Neural progenitor cell (in vitro differentiated cells): ENCODE measurements at regions not wholly inside any gene's neighbourhood (a gene's known extent, or its start where the extent isn't known, plus 50 kb on each side); places are given as distances from the start of the nearest gene placed in this dataset.

ENCODE experiments used
- DNase-seq: peaks from one replicate; pipeline ENCODE4 v3.0.0-alpha.2; 2016; ENCODE audit warnings: low spot score
- H2AFZ ChIP-seq: fragments of 200-600 bp; sonication (generic); replicated peaks from 2 replicates; pipeline ENCODE4 v1.6.1; 2016; ENCODE audit warnings: antibody characterized with exemption
- H3F3A ChIP-seq: fragments of 200-600 bp; sonication (generic); 2 replicates; pipeline ENCODE4 v1.6.1; 2016; ENCODE audit warnings: antibody characterized with exemption, low read depth
- H3K27ac ChIP-seq: fragments of 200-600 bp; sonication (generic); 2 replicates; pipeline ENCODE4 v1.5.1; 2016; ENCODE audit warnings: mild to moderate bottlenecking
- H3K27me3 ChIP-seq: fragments of 200-600 bp; sonication (generic); 2 replicates; pipeline ENCODE4 v1.6.1; 2016; ENCODE audit warnings: mild to moderate bottlenecking, moderate library complexity
- H3K36me3 ChIP-seq: fragments of 200-600 bp; sonication (generic); 2 replicates; pipeline ENCODE4 v1.5.1; 2016
- H3K4me1 ChIP-seq: fragments of 200-600 bp; sonication (generic); 2 replicates; pipeline ENCODE4 v1.6.1; 2016; ENCODE audit warnings: mixed run types
- H3K4me2 ChIP-seq: fragments of 200-600 bp; sonication (generic); 2 replicates; pipeline ENCODE4 v1.6.1; 2016
- H3K4me3 ChIP-seq: fragments of 200-600 bp; sonication (generic); 2 replicates; pipeline ENCODE4 v1.5.1; 2016
- H3K79me2 ChIP-seq: fragments of 200-600 bp; sonication (generic); 2 replicates; pipeline ENCODE4 v1.6.1; 2016; ENCODE audit warnings: low read depth
- H3K9ac ChIP-seq: fragments of 200-600 bp; sonication (generic); 2 replicates; pipeline ENCODE4 v1.6.1; 2016
- H3K9me3 ChIP-seq: fragments of 200-600 bp; sonication (generic); 2 replicates; pipeline ENCODE4 v1.5.1; 2016; ENCODE audit warnings: low read depth
- H4K20me1 ChIP-seq: fragments of 200-600 bp; sonication (generic); 2 replicates; pipeline ENCODE4 v1.6.1; 2016; ENCODE audit warnings: low read depth
- H3K27ac Mint-ChIP-seq: 3 replicates; pipeline ENCODE4 v1.8.0; 2021; ENCODE audit warnings: mixed read lengths
- H3K27me3 Mint-ChIP-seq: 2 replicates; pipeline ENCODE4 v1.8.0; 2022; ENCODE audit warnings: low read depth, mild to moderate bottlenecking, inconsistent platforms, moderate library complexity, mixed read lengths; ENCODE audit not compliant: insufficient read depth
- H3K36me3 Mint-ChIP-seq: 3 replicates; pipeline ENCODE4 v1.8.0; 2021; ENCODE audit warnings: mixed read lengths
- H3K4me1 Mint-ChIP-seq: 3 replicates; pipeline ENCODE4 v1.8.0; 2021; ENCODE audit warnings: mixed read lengths
- H3K4me3 Mint-ChIP-seq: 3 replicates; pipeline ENCODE4 v1.8.0; 2021; ENCODE audit warnings: mild to moderate bottlenecking, moderate library complexity, mixed read lengths
- H3K9me3 Mint-ChIP-seq: 3 replicates; pipeline ENCODE4 v1.8.0; 2020; ENCODE audit warnings: mixed read lengths
- EZH2 ChIP-seq: fragments of 200-600 bp; sonication (generic); IDR thresholded peaks from 2 replicates; pipeline ENCODE4 v1.6.1; 2017; ENCODE audit warnings: antibody characterized with exemption, mild to moderate bottlenecking, moderate library complexity
- EZH2phosphoT487 ChIP-seq: fragments of 200-600 bp; sonication (generic); IDR thresholded peaks from 2 replicates; pipeline ENCODE4 v1.6.1; 2017; ENCODE audit warnings: antibody characterized with exemption
- TF ChIP-seq, protein P1 (sequence below): fragments of 200-600 bp; sonication (generic); IDR thresholded peaks from 2 replicates; pipeline ENCODE4 v1.5.1; 2017; ENCODE audit warnings: antibody characterized with exemption, mild to moderate bottlenecking

DNA sequence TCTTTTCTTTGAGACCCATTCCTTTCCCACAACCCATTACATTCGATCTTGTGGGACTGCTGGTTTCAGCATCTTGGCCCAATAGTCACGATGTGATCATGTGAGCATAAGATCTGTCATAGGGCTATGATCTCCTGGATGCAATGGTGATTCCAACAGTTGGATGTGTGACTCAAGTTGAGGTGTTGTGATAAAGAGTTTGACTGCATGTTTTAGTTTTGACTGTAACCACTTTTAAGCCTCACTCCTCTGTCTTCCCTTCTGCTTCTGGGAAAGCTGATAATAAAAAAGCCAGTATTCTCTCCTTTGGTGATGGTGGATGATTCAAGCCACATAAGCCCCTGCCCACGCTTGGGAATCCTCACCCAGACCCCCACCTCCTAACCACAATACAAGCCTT, 117.0 kb upstream of the ASCC3 start:
- Mint-ChIP-seq H3K27me3 (no peaks in the 10 kb centered on the region), H3K4me1 (no peaks in the 10 kb centered on the region), H3K36me3 (no peaks in the 10 kb centered on the region), H3K9me3 (peaks cover 6% of the 10 kb centered on the region), H3K4me3 (no peak overlapping the region), H3K27ac (no peak overlapping the region)
- Histone ChIP-seq H3K9ac (no peak overlapping the region), H3K79me2 (no peaks in the 10 kb centered on the region), H3K27me3 (no peaks in the 10 kb centered on the region), H3K4me3 (no peak overlapping the region), H3K27ac (no peak overlapping the region), H3K36me3 (no peaks in the 10 kb centered on the region), H3F3A (no peaks in the 10 kb centered on the region), H3K9me3 (no peaks in the 10 kb centered on the region), H3K4me1 (no peaks in the 10 kb centered on the region), H2AFZ (no peak overlapping the region), H4K20me1 (no peaks in the 10 kb centered on the region), H3K4me2 (no peak overlapping the region)
- no peak for DNase-seq
- TF ChIP-seq EZH2: no peak
- TF ChIP-seq, protein P1, sequence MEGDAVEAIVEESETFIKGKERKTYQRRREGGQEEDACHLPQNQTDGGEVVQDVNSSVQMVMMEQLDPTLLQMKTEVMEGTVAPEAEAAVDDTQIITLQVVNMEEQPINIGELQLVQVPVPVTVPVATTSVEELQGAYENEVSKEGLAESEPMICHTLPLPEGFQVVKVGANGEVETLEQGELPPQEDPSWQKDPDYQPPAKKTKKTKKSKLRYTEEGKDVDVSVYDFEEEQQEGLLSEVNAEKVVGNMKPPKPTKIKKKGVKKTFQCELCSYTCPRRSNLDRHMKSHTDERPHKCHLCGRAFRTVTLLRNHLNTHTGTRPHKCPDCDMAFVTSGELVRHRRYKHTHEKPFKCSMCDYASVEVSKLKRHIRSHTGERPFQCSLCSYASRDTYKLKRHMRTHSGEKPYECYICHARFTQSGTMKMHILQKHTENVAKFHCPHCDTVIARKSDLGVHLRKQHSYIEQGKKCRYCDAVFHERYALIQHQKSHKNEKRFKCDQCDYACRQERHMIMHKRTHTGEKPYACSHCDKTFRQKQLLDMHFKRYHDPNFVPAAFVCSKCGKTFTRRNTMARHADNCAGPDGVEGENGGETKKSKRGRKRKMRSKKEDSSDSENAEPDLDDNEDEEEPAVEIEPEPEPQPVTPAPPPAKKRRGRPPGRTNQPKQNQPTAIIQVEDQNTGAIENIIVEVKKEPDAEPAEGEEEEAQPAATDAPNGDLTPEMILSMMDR: no peak
- TF ChIP-seq EZH2phosphoT487: no peak

DNA sequence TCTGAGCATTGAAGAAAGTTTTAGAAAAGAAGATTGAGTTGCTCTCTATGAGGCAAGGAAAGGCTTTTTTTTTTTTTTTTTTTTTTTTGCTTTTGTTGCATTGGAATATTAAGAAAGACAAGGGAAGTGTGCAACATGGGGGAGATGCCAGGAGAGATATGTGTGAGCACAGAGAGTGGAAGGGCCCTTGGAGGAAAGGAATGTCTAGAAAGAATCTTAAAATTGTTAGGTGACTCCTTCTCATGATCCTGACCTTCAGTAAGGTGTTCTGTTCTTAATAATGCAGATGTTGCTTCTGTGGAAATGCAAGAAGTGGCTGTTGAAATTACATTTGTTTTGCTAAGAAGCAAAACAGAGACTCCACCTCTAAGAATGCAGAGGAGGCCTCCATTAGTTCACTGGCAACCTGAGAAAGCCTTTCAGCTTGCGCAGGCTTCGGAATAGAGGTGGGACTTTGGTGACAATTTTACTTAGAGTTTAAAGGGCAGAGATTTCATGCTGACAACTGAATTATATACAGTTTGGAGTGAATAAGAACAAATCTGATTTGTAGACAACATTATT, 118.0 kb upstream of the ASCC3 start:
- H4K20me1 ChIP-seq: no peaks in the 10 kb centered on the region
- no peaks in the 10 kb centered on the region for H3K36me3 Mint-ChIP-seq
- H3K4me3 Mint-ChIP-seq: no peak overlapping the region
- H3K79me2 ChIP-seq: no peaks in the 10 kb centered on the region
- no peak overlapping the region for H3K4me2 ChIP-seq
- no peak overlapping the region for H3K27ac Mint-ChIP-seq
- no peak overlapping the region for H3K4me3 ChIP-seq
- H3K36me3 ChIP-seq: no peaks in the 10 kb centered on the region
- DNase-seq: no peak
- H2AFZ ChIP-seq: peak overlapping the region; percentile 57
- no peaks in the 10 kb centered on the region for H3K4me1 ChIP-seq
- no peaks in the 10 kb centered on the region for H3K27me3 ChIP-seq
- H3K9ac ChIP-seq: no peak overlapping the region
- no peaks in the 10 kb centered on the region for H3K4me1 Mint-ChIP-seq
- H3K9me3 Mint-ChIP-seq: peaks cover 13% of the 10 kb centered on the region
- H3K9me3 ChIP-seq: no peaks in the 10 kb centered on the region
- H3F3A ChIP-seq: no peaks in the 10 kb centered on the region
- H3K27me3 Mint-ChIP-seq: no peaks in the 10 kb centered on the region
- H3K27ac ChIP-seq: no peak overlapping the region
- TF ChIP-seq EZH2 (no peak), EZH2phosphoT487 (no peak)
- TF ChIP-seq, protein P1: no peak

DNA sequence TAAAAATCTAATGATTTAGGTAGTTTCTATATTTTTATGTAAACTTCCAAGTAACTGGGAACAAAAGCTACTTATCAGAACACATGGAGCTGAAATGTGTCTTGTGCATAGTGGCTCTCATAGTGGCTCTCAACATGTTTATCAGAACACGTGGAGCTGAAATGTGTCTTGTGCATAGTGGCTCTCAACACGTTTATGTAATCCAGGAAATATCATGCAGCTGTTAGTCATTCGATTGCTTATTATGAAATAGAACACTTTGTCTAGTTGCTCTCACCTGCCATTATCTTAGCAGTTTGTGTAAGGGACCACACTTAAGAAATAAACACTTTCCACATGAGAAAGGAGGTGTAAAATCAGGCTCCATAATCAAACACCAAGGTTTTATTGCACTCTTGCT, 119.2 kb upstream of the ASCC3 start:
- no peaks in the 10 kb centered on the region for H3K36me3 Mint-ChIP-seq
- H3K4me3 Mint-ChIP-seq: no peak overlapping the region
- TF ChIP-seq EZH2phosphoT487 (no peak), EZH2 (no peak)
- TF ChIP-seq, protein P1: no peak
- peaks cover 15% of the 10 kb centered on the region for H3K9me3 Mint-ChIP-seq
- Histone ChIP-seq H3K79me2 (no peaks in the 10 kb centered on the region), H2AFZ (no peak overlapping the region), H4K20me1 (no peaks in the 10 kb centered on the region), H3F3A (no peaks in the 10 kb centered on the region), H3K27me3 (no peaks in the 10 kb centered on the region), H3K4me1 (no peaks in the 10 kb centered on the region), H3K9me3 (no peaks in the 10 kb centered on the region), H3K27ac (no peak overlapping the region), H3K36me3 (no peaks in the 10 kb centered on the region), H3K4me2 (no peak overlapping the region), H3K9ac (no peak overlapping the region), H3K4me3 (no peak overlapping the region)
- DNase-seq: no peak
- no peaks in the 10 kb centered on the region for H3K4me1 Mint-ChIP-seq
- no peak overlapping the region for H3K27ac Mint-ChIP-seq
- no peaks in the 10 kb centered on the region for H3K27me3 Mint-ChIP-seq
